ENCODE measurements at regions not wholly inside any gene's neighbourhood (a gene's known extent, or its start where the extent isn't known, plus 50 kb on each side); places are given as distances from the start of the nearest gene placed in this dataset.

- DNase-seq, result no peak
These were observed 364.0 kb downstream of the ZIC1 start for GRCh38 chr3:147773116-147773630.

GRCh38 chr3:147775411-147775810 lies 366.2 kb downstream of the ZIC1 start:
- DNase-seq, result no peak

GRCh38 chr3:147775816-147776530 lies 366.8 kb downstream of the ZIC1 start:
- no peak for DNase-seq

- DNase-seq, result no peak
These were observed 384.7 kb downstream of the ZIC1 start for GRCh38 chr3:147793841-147794240.

GRCh38 chr3:147794596-147794995 lies 385.4 kb downstream of the ZIC1 start:
- no peak for DNase-seq

- no peak for DNase-seq
These were observed 386.3 kb downstream of the ZIC1 start for GRCh38 chr3:147795418-147795817.

GRCh38 chr3:147797095-147797494 lies 387.9 kb downstream of the ZIC1 start:
- DNase-seq, result peak; percentile 78

GRCh38 chr3:147799601-147800000 lies 390.4 kb downstream of the ZIC1 start:
- peak; percentile 41 for DNase-seq

GRCh38 chr3:147807776-147808175 lies 398.6 kb downstream of the ZIC1 start:
- no peak for DNase-seq

- no peak for DNase-seq
These were observed 400.0 kb downstream of the ZIC1 start for GRCh38 chr3:147809206-147809605.

- DNase-seq, result no peak
These were observed 403.2 kb downstream of the ZIC1 start for GRCh38 chr3:147812186-147812911.

- DNase-seq, result no peak
These were observed 404.1 kb downstream of the ZIC1 start for GRCh38 chr3:147813256-147813655.

GRCh38 chr3:147816752-147817151 lies 407.6 kb downstream of the ZIC1 start:
- no peak for DNase-seq

GRCh38 chr3:147832611-147833010 lies 423.4 kb downstream of the ZIC1 start:
- DNase-seq, result no peak

GRCh38 chr3:147836330-147836729 lies 427.2 kb downstream of the ZIC1 start:
- no peak for DNase-seq

- no peak for DNase-seq
These were observed 429.5 kb downstream of the ZIC1 start for GRCh38 chr3:147838652-147839051.

- DNase-seq, result no peak
These were observed 434.2 kb downstream of the ZIC1 start for GRCh38 chr3:147843331-147843730.

GRCh38 chr3:147846293-147846692 lies 437.1 kb downstream of the ZIC1 start:
- no peak for DNase-seq

GRCh38 chr3:147846854-147847478 lies 437.8 kb downstream of the ZIC1 start:
- DNase-seq, result no peak

- DNase-seq, result no peak
These were observed 441.9 kb downstream of the ZIC1 start for GRCh38 chr3:147851062-147851461.

GRCh38 chr3:147854542-147854941 lies 445.4 kb downstream of the ZIC1 start:
- DNase-seq, result no peak

- no peak for DNase-seq
These were observed 455.7 kb downstream of the ZIC1 start for GRCh38 chr3:147864754-147865354.

GRCh38 chr3:147866561-147866960 lies 457.4 kb downstream of the ZIC1 start:
- no peak for DNase-seq

All from NCI-H774 (cell line).